ENCODE measurements at regions not wholly inside any gene's neighbourhood (a gene's known extent, or its start where the extent isn't known, plus 50 kb on each side); places are given as distances from the start of the nearest gene placed in this dataset.

DNA sequence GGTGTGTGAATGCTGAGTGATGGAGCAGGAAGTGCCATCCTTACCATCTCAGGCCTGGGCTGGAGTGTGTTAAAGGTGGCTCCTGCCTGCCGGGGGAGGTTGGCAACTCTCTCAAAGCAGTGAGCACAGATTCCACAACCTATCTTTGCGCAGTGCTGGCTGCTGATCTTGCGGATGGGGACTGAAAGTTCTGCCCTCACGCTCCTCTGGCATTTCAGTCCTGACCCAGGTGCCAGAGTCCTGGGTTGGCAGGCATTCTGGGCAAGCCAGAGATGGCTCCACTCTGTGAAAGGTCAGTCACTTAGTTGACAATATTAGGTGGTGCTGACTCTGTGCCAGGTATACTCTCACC, 315.5 kb downstream of the RPS24 start:
- no peak for DNase-seq

DNA sequence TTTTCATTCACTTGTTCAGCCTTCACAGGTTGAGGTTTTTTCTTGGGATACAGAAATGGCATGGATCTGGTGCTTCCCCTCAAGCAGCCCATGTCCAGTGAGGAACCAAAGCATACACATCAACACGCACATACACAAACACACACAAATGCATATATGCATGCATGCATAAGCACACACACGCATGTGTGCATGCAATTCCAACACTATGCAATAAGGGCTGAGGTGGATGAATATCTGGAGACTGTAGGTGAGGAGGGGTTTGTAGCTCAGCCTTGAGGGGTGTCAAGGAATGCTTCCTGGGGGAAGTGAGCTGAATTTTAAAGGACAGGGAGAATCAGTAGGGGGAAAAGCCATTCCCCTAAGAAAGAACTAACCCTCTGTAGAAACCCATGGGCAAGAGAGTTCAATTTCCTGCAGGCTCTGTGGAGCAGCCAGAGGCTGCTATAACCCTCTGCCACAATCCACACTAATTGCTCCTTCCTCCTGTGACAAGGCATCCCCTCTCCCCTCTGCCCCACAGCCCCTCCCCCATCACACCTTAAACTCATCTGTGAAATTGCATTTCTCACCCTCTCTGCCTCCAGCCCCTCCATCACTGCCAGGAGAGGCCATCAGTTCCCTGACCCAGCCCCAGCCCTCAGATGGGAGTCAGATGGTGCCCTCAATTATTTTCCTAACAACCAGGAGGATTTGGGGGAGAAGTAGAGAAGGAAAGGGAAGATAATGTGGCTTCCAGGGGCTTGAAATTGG, 316.4 kb downstream of the RPS24 start:
- DNase-seq: no peak

DNA sequence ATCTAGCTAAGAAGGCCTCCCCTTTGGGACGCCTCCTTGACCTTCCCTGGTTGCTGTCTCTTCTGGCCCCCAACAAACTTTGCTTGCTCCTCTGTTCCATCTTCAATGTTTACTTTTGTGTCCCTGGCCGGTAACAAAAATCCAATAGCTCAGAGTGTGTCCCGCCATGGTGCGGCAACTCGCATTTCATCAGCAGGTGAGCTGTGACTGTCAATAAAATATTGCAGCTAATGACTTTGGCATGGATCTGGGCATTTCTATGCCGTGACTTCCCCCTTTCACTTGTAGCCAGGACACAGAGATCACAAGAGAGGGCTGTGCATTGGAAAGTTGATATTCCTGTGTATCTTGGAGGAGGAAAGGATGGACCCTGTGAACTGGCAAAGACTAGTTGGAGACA, 317.6 kb downstream of the RPS24 start:
- DNase-seq: no peak

DNA sequence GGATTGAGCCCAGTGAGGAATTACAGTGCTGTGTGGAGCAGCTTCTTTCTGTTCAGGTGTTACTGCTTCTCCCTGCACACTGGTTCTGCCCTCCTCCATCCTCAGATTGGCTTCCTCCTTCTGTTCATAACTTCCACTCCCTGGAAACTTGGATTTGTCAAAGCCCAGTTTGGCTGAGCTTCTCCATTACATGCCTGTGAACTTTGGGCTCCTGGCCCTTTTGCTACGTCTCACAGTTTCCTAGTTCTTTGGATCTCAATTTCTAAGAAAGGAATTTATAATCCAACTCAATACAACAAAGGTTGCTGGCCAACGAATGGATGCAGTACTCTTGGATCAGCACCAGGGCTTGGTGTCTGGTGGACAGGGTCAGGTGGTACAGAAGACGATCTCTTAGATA, 318.1 kb downstream of the RPS24 start:
- no peak for DNase-seq

DNA sequence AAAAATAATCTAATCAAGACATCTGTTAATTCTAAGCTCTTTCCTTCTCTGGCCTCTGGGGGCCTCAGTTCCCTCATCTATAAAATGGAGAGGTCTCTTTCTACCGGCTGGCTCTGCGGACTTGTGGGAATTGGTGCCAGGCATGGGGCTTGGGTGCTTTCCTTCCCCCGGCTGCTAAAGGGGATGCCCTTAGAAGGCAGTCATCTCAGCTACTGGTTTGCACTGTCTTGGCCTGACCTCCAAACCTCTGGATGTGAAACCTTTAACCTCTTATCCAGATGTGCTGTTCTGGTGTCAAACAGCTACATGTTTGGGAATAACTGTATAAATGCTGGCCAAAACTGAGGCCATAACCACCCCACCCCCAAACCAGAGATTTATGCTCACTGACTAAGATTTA, 320.0 kb downstream of the RPS24 start:
- DNase-seq: no peak

DNA sequence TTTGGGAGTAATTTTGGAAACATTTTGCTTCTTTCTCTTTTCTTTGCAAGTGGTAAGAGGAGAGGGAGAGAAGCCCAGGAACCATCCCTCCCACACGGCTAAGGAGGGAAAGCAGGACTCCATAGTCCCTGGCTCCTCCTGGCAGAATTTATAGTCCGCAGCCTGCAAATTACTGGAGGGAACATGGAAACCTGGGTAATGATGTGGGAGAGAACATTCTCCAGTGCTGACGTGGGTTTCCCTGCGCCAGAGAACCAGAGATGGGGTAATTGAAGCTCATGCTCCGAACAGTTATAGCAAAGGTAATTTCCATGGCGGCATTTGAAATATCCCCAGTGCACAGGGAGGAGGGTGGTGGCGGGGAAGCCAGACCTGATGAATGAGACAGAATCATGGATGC, 320.4 kb downstream of the RPS24 start:
- no peak for DNase-seq

DNA sequence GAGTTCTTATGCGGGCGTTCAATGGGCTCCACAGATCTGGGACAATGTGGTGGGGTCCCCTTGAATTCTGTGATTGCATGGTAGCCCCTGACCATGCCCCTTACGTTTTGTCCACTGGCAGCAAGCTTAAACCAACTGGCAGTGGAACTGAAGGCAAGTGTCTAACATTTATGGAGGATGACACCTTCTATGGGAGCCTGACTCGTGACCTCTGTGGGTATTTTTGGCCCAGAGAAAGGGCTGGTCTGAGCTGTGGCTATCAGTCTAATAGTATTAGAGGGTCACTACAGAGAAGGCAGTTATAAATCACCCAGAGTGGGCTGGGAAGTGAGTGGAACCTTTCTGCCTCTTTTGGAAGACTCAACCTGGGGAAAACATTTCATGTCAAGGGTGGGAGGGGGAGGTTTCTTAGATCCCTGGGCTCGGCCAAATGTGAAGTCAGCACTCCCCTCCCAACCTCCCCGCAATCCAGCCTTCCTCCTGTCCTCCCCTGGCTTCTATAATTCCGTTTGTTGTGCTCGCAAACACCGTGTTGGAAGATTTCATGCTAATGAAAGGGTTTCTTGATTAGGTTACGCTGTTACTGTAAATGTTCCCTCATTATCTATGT, 322.7 kb downstream of the RPS24 start:
- no peak for DNase-seq

DNA sequence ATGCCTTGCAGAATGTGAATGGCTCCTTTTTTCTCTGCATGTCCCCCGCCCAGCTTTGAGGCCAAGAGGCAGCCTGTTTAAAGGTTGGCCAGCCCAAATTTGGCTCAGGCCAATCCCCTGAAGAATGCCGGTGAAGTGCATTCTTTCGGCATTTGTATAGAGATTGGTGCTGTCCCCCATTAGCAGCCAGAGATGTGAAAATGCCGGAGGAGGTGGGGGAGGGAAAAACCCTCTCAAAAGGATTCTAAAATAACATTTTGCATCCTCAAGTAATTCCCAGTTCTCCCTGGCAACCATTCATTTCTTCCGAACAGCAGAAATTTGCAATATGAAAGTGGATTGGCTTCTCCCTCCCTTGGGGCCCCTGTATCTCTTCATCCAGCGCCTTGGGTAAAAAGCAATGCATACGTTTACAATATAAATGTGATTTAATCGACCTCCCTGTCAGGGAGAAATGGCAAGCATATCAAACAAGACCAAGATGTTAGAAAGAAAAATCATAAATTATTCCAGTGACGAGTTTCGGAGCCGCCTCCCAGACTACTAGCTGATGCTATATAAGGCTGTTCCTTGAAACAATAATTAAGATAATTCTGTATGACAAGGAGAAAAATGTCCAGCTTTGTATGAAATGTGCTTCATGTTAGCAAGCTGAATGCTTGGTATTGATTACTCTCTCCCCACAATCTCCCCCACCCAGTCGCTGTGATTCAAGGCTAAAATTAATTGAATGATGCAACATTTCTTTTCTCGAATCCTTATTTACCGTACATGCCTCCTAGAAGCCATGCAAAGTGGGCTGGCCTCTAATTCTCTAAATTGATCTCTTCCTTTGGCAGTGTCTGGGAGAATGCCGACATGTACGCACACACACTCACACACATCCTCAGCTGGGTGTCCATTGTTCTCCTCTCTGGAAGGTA, 323.7 kb downstream of the RPS24 start:
- DNase-seq: no peak

DNA sequence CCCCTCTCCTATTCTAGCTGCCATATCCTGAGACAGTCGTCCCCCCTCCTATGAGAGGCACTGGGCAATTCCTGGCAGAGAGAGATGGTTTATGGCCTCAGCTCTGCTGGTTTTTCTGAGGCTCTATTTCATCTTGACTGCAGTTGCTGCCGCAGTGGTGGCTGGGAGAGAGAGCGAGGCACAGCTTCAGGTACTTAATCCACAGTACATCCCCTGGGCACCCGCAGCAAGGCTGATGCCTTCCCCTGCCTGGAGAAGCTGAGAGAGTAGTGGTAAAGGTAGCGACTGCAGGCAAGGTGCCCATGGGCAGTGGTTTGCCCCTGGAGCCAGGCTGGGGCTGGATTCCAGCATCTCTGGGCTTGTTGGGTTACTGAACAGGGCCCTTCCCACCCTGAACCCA, 324.7 kb downstream of the RPS24 start:
- no peak for DNase-seq

DNA sequence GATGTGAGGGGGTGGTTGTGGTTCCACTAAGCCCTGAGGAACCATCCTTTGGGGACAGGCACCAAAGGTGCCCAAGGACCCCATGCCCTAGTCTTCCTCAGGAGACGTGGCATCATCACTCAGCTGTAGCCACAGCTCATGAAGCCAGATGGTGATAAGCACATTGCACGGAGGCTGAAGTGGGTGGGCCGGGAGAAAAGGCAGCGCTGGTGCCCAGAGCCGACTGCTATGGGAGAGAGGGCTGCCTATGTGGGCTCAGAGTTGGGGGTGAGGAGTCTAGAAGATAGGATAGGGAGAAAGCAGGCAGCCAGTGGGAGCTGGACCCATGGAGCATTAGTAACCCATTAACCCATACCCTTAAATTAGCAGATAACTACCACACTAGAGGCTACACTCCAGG, 325.3 kb downstream of the RPS24 start:
- no peak for DNase-seq

DNA sequence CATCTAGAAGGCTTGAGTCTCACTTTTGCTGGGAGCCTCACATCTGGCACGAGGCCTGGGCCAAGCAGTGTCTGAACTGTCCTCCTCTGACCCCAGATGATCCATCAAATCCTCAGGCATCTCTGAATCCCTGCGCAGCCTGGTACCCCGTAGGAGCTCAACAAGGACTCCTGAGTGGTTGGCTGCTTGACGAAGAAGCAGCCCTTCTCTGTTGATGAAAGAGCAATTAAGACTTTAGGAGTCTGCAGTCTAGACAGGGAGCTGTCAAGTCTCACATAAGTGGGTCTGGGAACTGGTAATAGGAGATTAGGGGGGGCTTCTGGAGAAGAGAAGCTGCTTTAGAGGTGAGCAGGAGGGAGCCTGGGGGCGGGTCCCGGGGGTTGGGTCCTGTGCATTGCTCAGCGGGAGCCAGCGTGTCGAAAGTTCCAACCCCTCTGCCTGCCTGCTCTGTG, 326.0 kb downstream of the RPS24 start:
- DNase-seq: no peak

DNA sequence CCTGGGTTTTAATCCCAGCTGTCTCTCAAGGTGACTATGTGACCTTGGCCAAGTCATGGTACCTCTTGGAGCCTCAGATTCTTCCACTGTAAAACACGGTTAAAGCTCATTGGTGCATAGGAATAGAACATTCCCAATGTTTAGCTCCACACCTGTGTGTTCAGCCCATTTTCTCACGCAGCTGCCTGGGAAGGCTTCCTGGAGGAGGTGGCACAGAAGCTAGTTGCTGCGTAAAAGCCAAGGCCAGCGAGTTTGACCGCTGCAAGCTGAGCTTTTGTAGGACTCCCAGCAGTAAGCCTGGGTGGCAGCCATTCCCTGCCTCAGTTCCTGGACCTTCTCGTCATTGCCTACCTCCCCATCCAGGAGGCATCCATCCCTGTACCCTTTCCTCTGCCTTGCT, 326.6 kb downstream of the RPS24 start:
- DNase-seq: no peak

DNA sequence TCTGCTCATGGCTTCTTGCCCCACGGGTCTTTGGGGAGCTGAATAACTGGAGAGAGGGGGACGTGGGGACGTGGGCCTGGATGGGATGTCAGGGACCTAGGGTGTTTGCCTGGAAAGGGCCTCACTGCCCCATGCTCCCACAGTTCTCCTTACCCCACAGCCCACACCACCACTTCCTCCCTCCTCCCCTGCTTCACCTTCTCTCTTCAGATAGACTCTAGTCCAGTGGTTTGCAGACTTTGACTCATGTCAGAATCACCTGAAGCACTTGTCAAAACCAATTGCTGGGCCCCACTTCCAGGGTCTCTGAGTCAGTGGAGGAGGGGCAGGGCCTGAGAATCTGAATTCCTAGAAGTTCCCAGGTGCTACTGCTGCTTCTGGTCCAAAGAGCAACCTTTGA, 327.4 kb downstream of the RPS24 start:
- DNase-seq: no peak

DNA sequence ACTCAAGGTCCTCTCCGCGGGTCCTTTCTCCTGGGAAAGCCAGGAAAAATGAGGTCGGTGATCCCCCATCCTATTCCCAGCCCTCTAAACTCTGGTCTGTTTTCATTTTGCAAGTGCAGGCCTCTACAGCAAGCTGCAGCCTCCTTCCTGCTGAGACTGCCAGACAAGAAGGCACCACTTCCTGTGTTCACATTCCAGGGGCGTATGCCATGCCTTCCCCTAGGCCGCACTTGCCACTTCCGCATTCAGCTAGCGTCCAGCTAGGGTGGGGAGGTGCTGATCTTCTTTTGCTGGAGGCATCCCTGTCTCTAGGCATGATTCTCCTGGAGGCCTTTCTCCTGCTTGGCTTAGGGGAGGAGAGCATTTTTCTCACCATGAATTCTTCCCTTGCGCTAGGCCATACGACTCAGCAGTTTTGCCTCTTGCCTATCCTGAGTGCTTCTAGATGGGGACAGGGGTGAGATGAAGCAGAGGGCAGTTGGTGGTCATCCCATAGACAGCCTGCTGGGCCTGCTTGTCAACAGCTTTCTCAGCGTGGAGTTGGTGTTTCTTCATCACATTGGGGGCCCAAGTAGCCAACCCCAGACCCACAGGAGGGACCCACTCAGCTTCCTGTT, 328.9 kb downstream of the RPS24 start:
- DNase-seq: no peak

DNA sequence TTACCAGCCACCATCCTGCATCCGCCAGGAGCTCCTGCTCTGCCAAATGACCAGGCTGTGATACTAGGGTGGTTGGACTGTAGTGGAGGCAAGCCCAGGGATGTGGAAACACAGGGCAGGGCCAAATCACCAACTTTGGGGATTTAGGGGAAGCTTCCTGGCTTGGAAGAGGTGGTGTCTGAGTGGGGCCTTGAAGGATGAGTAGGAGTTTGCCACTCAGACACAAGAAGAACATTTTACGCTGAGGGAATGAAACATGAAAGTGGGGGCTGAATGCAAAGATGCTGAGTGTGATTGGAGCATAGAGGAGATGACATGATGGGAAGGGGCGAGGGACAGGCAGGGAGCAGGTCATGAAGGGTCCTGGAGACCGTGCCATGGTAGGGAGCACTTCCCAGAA, 329.5 kb downstream of the RPS24 start:
- DNase-seq: no peak

DNA sequence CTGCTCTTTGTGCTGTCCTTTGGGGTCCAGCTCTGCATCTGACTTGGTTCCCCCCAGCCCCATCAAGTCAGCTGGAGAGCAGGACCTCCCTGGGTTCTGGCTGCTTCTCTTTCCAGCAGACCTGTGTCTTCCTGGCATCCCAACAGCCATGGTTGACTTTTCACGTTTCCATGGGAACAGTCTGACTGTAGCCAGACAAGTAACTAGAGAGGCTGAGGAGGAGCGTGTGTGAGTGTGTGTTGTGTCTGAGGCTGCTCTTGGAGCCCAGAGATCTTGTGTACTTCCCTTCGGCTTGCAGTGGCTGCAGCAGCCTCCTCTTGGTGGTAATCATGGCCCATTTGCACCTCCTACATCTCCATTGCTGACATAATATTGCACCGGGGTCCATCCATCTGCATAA, 332.0 kb downstream of the RPS24 start:
- no peak for DNase-seq

DNA sequence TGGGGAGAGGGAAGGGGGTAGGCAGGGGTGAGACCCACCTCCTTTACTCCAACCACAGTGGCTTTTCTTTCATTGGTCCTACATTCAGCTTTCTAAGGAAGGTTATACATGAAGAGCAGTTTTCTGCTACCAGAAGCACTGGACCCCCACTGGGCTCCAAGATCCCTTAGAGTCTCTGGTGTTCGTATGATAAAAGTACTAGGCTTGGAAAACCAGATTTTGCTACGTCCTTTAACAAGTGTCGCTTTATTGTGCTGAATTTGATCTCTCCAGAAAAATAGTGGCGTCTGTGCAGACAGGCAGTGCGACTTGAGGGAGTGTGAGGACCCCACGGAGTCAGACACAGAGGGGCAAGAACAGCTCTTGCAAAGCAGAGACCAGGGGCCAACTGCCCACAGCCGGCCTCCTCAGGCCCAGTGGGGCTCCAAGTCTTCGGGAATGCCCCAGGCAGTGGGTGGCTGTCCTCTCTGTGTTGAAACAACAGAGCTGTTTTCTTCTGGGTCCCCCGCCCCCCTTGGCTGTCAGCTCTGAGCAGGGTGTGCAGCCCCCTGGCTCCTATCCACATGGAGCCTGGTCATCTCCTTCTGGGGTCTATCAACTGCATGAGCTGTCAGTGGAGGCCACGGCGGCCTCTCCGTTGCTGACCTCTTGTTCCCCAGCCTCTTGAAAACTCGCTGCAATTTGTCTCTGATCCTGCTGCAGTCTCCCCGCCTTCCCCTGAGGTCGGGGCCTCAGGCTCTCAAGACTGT, 333.2 kb downstream of the RPS24 start:
- no peak for DNase-seq

DNA sequence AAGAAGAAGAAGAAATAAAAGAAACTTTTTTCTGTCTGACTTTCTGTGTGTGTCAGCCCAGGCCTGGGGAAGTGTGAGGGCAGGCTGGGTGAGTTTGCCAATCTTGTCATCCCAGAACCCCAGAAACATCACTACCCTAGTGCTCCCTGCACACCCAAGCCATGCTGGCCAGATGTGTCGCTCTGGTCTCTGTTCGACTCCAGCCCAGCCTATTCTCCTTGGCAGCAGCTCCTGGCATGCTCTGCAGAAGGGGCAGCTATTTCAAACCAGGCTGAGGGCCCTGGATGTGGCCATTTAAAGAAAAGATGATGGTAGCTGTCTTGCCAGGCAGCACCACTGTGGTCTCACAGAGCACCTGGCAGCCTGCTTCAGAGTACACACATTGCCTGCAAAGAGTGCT, 334.1 kb downstream of the RPS24 start:
- no peak for DNase-seq

DNA sequence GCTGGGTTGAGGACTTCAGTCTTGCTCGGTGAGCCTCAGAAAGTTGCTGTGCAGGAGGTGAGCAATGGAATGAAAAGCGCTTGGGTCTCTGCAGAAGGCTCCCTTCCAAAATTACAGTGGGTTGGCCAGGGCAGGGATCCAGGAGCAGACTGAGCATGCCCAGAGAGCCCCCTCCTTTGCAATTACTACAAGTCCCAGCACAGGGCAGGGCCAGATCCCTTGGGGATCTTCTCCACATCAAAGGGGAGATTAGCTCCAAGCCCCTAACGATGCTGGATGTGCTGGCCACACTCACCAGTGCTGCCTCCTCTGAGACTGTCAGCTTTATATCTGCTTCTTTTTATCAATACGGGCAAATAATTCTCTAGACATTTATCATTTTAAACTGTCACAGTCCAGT, 337.5 kb downstream of the RPS24 start:
- DNase-seq: no peak

DNA sequence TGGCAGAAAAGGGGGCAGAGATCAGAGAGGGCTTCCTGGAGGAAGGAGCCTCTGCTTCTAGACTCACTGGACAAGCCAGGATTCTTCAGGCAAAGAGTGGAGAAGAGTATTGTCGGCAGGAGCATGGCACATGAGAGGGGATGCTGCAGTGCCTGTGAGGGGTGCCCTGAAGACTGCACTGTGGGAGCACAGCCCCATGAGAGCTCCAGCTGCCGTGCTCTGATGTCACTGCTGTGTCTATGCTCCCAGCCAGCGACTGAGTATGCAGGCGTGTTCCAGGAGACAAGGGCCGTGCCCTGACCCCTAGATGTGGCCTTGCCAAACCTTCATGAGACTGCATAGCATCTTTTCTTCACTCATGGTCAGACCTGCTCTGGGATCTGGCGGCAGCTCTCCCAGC, 339.1 kb downstream of the RPS24 start:
- no peak for DNase-seq

DNA sequence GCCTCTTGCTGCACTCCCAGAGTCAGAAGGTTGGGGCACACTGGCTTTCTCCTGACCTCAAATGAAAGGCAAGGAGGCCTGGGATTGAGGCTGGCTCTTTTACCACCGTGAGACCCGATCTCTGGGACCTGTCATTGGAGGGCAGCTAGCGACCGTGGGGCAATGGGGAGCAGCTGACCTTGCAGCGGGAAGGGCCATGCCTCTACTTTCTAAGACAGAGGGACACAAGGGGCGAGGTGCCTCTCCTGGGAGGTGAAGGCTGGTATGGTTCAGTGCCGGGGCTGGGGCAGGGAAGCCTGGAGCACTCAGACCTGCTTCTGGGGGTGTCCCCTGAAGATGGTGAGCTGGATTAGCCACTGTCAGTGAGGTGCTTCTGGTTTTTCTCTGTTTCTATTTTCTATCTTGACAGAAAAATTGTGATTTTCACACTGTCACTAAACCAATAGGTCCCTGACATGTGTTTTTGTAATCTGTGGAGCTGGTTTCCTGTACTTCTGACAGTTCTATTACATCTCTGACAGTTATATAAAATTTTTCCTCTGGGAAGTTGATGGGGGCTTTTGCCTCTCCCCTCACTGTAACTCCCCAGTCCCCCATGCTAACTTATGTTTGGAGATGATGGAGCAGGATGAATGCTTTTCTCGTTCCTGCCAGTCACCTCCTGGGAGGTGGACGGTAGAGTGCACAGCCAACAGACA, 340.8 kb downstream of the RPS24 start:
- no peak for DNase-seq

Data from NCI-H1105 (cell line).